Motor neuron (in vitro differentiated cells): ENCODE measurements at regions not wholly inside any gene's neighbourhood (a gene's known extent, or its start where the extent isn't known, plus 50 kb on each side); places are given as distances from the start of the nearest gene placed in this dataset.

Source experiments
- ATAC-seq, 8 experiments: fragments of 200-7000 bp; cut with Tn5 transposase; replicated peaks in 6 of 8; 2 replicates each; pipeline ENCODE4 v1.8.0; 2021; ENCODE audit warnings: mild to moderate bottlenecking in 8 of 8, moderate library complexity in 8 of 8
- H3K27ac ChIP-seq, 2 donors: fragments of 250-450 bp; sonication (Bioruptor Pico); 2 replicates each; pipeline ENCODE4 v1.9.0; 2021; ENCODE audit warnings: antibody characterized with exemption in 2 of 2, mild to moderate bottlenecking in 2 of 2, moderate library complexity in 1 of 2
- H3K4me1 ChIP-seq, 2 donors: fragments of 250-450 bp; sonication (Bioruptor Pico); replicated peaks in 1 of 2; 2 replicates each; pipeline ENCODE4 v1.6.1; 2021; ENCODE audit warnings: antibody characterized with exemption in 2 of 2, mild to moderate bottlenecking in 2 of 2, moderate library complexity in 1 of 2
- H3K4me3 ChIP-seq, 5 donors: fragments of 250-450 bp; sonication (Bioruptor Pico); 2 replicates each; pipeline ENCODE4 v1.9.0; 2021; ENCODE audit warnings: antibody characterized with exemption in 5 of 5, mild to moderate bottlenecking in 5 of 5, moderate library complexity in 4 of 5
- WGBS, 10 experiments: fragments of 450-650 bp; shearing (Covaris generic); methylation state at CpG; one replicate each; pipeline ENCODE4 v1.0.0; 2022; 5-methylcytosine and 5-hydroxymethylcytosine counted together
- in situ Hi-C, 9 experiments: fragments of 400-800 bp; cut with MboI; loops; one replicate each; pipeline ENCODE4 v1.15.0; 2021; ENCODE audit warnings: low sequenced_read_pairs in 9 of 9, low pct_unique_long_range_greater_than_20kb in 2 of 9; ENCODE audit not compliant: unreplicated experiment in 9 of 9

- WGBS, 10 experiments: 0 to 78% (median 42%) methylated on average over 2 to 3 of the region's 3 CpGs; no CpG with 5 or more reads in 3 of the 10 experiments
- Histone ChIP-seq H3K4me3 (no peak overlapping the region), H3K4me1 (peaks cover 17 to 28% of the 10 kb centered on the region in 2 donors), H3K27ac (no peak overlapping the region)
- no peak for ATAC-seq
- in situ Hi-C loops: no loop called here
Measured at GRCh38 chr1:81437649-81438048, 363.1 kb upstream of the ADGRL2 start.

- 29 to 100% (median 85%) methylated on average over 1 of the region's 1 CpG; no CpG with 5 or more reads in 3 of the 10 experiments for whole genome bisulfite sequencing, 10 experiments
- no peak for ATAC-seq
- Histone ChIP-seq H3K4me1 (peaks cover 22 to 33% of the 10 kb centered on the region in 2 donors), H3K4me3 (no peak overlapping the region), H3K27ac (no peak overlapping the region)
- in situ Hi-C loops: no loop called here
Measured at GRCh38 chr1:81437213-81437612, 363.5 kb upstream of the ADGRL2 start.

- in situ Hi-C loops: no loop called here
- no peak for ATAC-seq
- Histone ChIP-seq H3K4me1 (peaks cover 41 to 52% of the 10 kb centered on the region in 2 donors), H3K4me3 (no peak overlapping the region), H3K27ac (no peak overlapping the region)
- WGBS, 10 experiments: 0 to 85% (median 17%) methylated on average over 1 of the region's 1 CpG; no CpG with 5 or more reads in 2 of the 10 experiments
Measured at GRCh38 chr1:81435175-81435574, 365.6 kb upstream of the ADGRL2 start.

- in situ Hi-C loops: no loop called here
- ATAC-seq: no peak
- 20 to 100% (median 80%) methylated on average over 1 to 2 of the region's 2 CpGs for WGBS, 10 experiments
- peaks cover 44 to 54% of the 10 kb centered on the region in 2 donors for H3K4me1 ChIP-seq
- no peak overlapping the region for H3K27ac ChIP-seq
- no peak overlapping the region for H3K4me3 ChIP-seq
Measured at GRCh38 chr1:81433676-81434075, 367.1 kb upstream of the ADGRL2 start.

- Histone ChIP-seq H3K27ac (no peak overlapping the region), H3K4me1 (peaks cover 44 to 50% of the 10 kb centered on the region in 2 donors), H3K4me3 (no peak overlapping the region)
- ATAC-seq: peak in 1 of 8 experiments; percentile 23
- WGBS, 10 experiments: 33 to 100% (median 91%) methylated on average over 1 to 7 of the region's 8 CpGs
- in situ Hi-C loops: no loop called here
Measured at GRCh38 chr1:81432654-81433109, 368.1 kb upstream of the ADGRL2 start.

- Histone ChIP-seq H3K4me3 (no peak overlapping the region), H3K4me1 (peaks cover 39 to 44% of the 10 kb centered on the region in 2 donors), H3K27ac (peak overlapping the region in 1 of 2 donors; percentile 42)
- in situ Hi-C loops: no loop called here
- WGBS, 10 experiments: 15 to 55% (median 20%) methylated on average over 1 to 4 of the region's 4 CpGs
- ATAC-seq: peak in 6 of 8 experiments; percentile 39 to 85 (median 74)
Measured at GRCh38 chr1:81432059-81432458, 368.7 kb upstream of the ADGRL2 start.

GRCh38 chr1:81431624-81432000 is 369.1 kb upstream of the ADGRL2 start:
- WGBS, 10 experiments: 0 to 100% (median 38%) methylated on average over 1 to 2 of the region's 2 CpGs; no CpG with 5 or more reads in 2 of the 10 experiments
- ATAC-seq: peak in 3 of 8 experiments; percentile 40 to 54 (median 51)
- in situ Hi-C loops: no loop called here
- H3K4me3 ChIP-seq: no peak overlapping the region
- H3K27ac ChIP-seq: peak overlapping the region in 1 of 2 donors; percentile 42
- H3K4me1 ChIP-seq: peaks cover 36 to 39% of the 10 kb centered on the region in 2 donors

- Histone ChIP-seq H3K27ac (no peak overlapping the region), H3K4me3 (no peak overlapping the region), H3K4me1 (peaks cover 33 to 34% of the 10 kb centered on the region in 2 donors)
- 0 to 30% (median 19%) methylated on average over 1 to 6 of the region's 6 CpGs; no CpG with 5 or more reads in 3 of the 10 experiments for WGBS, 10 experiments
- in situ Hi-C loops: no loop called here
- ATAC-seq: peak in 3 of 8 experiments; percentile 60 to 78 (median 73)
Measured at GRCh38 chr1:81430955-81431623, 369.6 kb upstream of the ADGRL2 start.

GRCh38 chr1:81430236-81430938 is 370.3 kb upstream of the ADGRL2 start:
- ATAC-seq: no peak
- H3K27ac ChIP-seq: no peak overlapping the region
- in situ Hi-C loops: no loop called here
- H3K4me1 ChIP-seq: peaks cover 32 to 33% of the 10 kb centered on the region in 2 donors
- 0 to 67% (median 41%) methylated on average over 1 of the region's 1 CpG; no CpG with 5 or more reads in 2 of the 10 experiments for WGBS, 10 experiments
- H3K4me3 ChIP-seq: no peak overlapping the region

GRCh38 chr1:81428998-81429397 is 371.7 kb upstream of the ADGRL2 start:
- H3K4me3 ChIP-seq: no peak overlapping the region
- peaks cover 41 to 43% of the 10 kb centered on the region in 2 donors for H3K4me1 ChIP-seq
- in situ Hi-C loops: no loop called here
- WGBS, 10 experiments: 11 to 100% (median 94%) methylated on average over 1 of the region's 1 CpG; no CpG with 5 or more reads in 4 of the 10 experiments
- no peak for ATAC-seq
- H3K27ac ChIP-seq: no peak overlapping the region

GRCh38 chr1:81424816-81425215 is 375.9 kb upstream of the ADGRL2 start:
- whole genome bisulfite sequencing, 10 experiments: 17 to 100% (median 78%) methylated on average over 1 to 2 of the region's 2 CpGs
- in situ Hi-C loops: no loop called here
- H3K4me3 ChIP-seq: no peak overlapping the region
- no peak for ATAC-seq
- peaks cover 15 to 20% of the 10 kb centered on the region in 2 donors for H3K4me1 ChIP-seq
- H3K27ac ChIP-seq: no peak overlapping the region

GRCh38 chr1:81424061-81424460 is 376.7 kb upstream of the ADGRL2 start:
- peak overlapping the region in 1 of 2 donors; percentile 13 for H3K27ac ChIP-seq
- in situ Hi-C loops: no loop called here
- ATAC-seq: peak in 6 of 8 experiments; percentile 48 to 98 (median 94)
- H3K4me3 ChIP-seq: no peak overlapping the region
- WGBS, 10 experiments: 10 to 80% (median 34%) methylated on average over 1 to 5 of the region's 5 CpGs; no CpG with 5 or more reads in 2 of the 10 experiments
- peaks cover 15 to 20% of the 10 kb centered on the region in 2 donors for H3K4me1 ChIP-seq

- H3K27ac ChIP-seq: no peak overlapping the region
- WGBS, 10 experiments: 47 to 73% (median 61%) methylated on average over 1 to 2 of the region's 2 CpGs; no CpG with 5 or more reads in 3 of the 10 experiments
- H3K4me3 ChIP-seq: no peak overlapping the region
- peak in 1 of 8 experiments; percentile 20 for ATAC-seq
- in situ Hi-C loops: no loop called here
- H3K4me1 ChIP-seq: peaks cover 15 to 20% of the 10 kb centered on the region in 2 donors
Measured at GRCh38 chr1:81420760-81421159, 380.0 kb upstream of the ADGRL2 start.
